K562 (cell line): ENCODE measurements at regions not wholly inside any gene's neighbourhood (a gene's known extent, or its start where the extent isn't known, plus 50 kb on each side); places are given as distances from the start of the nearest gene placed in this dataset.

Source experiments
- ATAC-seq: fragments of 200-7000 bp; cut with Tn5 transposase; 3 replicates; pipeline ENCODE4 v1.9.1; 2020; ENCODE audit warnings: moderate library complexity
- BruUV-seq: library from RNA; stranded (reverse); fragments of 400-500 nt; replicated peaks from 2 replicates; lab custom pipeline; 2021; lab: Mats Ljungman, UMichigan
- CTCF ChIA-PET: fragments of 300-600 bp; formaldehyde crosslinking; extraction: SDS; loops from one replicate; lab custom pipeline; 2021; ENCODE audit warnings: low intra/inter-chr PET ratio; lab: Yijun Ruan, JAX
- POLR2A ChIA-PET: fragments of 300-600, 350-650 bp; sonication (Branson Sonifier 250); formaldehyde crosslinking; extraction: SDS; loops from one replicate; lab custom pipeline; 2021; ENCODE audit warnings: antibody characterized with exemption, inconsistent platforms; lab: Yijun Ruan, JAX
- DNase-seq, 4 experiments: peaks; one replicate each; pipeline versions ENCODE4 v3.0.0 to v3.0.0-alpha.2; 2011 to 2018; ENCODE audit warnings: low spot score in 3 of 4, mixed read lengths in 3 of 4; ENCODE audit errors: extremely low read depth in 1 of 4
- FAIRE-seq: peaks from 2 replicates; lab custom pipeline; 2011; peaks lifted over from hg19 to GRCh38; lab: Jason Lieb, UNC
- H2AFZ ChIP-seq: 2 replicates; pipeline ENCODE4 v1.6.0; 2011; ENCODE audit warnings: low read depth, low read length, control low read depth, inconsistent platforms
- H3K27ac ChIP-seq: fragments of 200-600 bp; 3 replicates; pipeline ENCODE4 v1.8.0; 2011; ENCODE audit warnings: low read depth, mild to moderate bottlenecking, control low read depth, inconsistent platforms, low read length, moderate library complexity, mixed read lengths; ENCODE audit errors: extremely low read depth
- H3K27me3 ChIP-seq, 2 experiments: fragments of 300-600 bp in 1 of 2; 2 replicates in 1 of 2; 3 replicates in 1 of 2; pipeline versions ENCODE4 v1.6.0 to v1.8.0; 2011; ENCODE audit warnings: inconsistent platforms in 2 of 2, low read length in 2 of 2, mild to moderate bottlenecking in 1 of 2, mixed read lengths in 1 of 2, moderate library complexity in 1 of 2; ENCODE audit not compliant: control insufficient read depth in 2 of 2, insufficient read depth in 2 of 2
- H3K36me3 ChIP-seq: fragments of 300-600 bp; 3 replicates; pipeline ENCODE4 v1.8.0; 2011; ENCODE audit warnings: mild to moderate bottlenecking, low read length, inconsistent platforms; ENCODE audit not compliant: control insufficient read depth, insufficient read depth
- H3K4me1 ChIP-seq, 2 experiments: fragments of 200-600 bp in 1 of 2; replicated peaks in 1 of 2; 2 replicates in 1 of 2; 3 replicates in 1 of 2; pipeline versions ENCODE4 v1.5.1 to v1.8.0; 2011; ENCODE audit warnings: inconsistent platforms in 2 of 2, low read length in 2 of 2, mild to moderate bottlenecking in 1 of 2, mixed read lengths in 1 of 2, moderate library complexity in 1 of 2; ENCODE audit not compliant: control insufficient read depth in 2 of 2, insufficient read depth in 2 of 2
- H3K4me2 ChIP-seq: 2 replicates; pipeline ENCODE4 v1.6.1; 2011; ENCODE audit warnings: low read length, control low read depth, inconsistent platforms, mixed read lengths; ENCODE audit not compliant: insufficient read depth
- H3K4me3 ChIP-seq: fragments of 200-600 bp; sonication (generic), shearing (Covaris generic); 2 replicates; pipeline ENCODE4 v1.5.1; 2016; ENCODE audit warnings: control low read depth, inconsistent platforms
- H3K79me2 ChIP-seq: fragments of 200-600 bp; 3 replicates; pipeline ENCODE4 v1.8.0; 2011; ENCODE audit warnings: low read length, inconsistent platforms; ENCODE audit not compliant: control insufficient read depth, insufficient read depth
- H3K9ac ChIP-seq, 2 experiments: 2 replicates each; pipeline versions ENCODE4 v1.6.0 to v1.6.1; 2011; ENCODE audit warnings: low read depth in 2 of 2, low read length in 2 of 2, control low read depth in 1 of 2, inconsistent platforms in 1 of 2, mild to moderate bottlenecking in 1 of 2, mixed read lengths in 1 of 2; ENCODE audit not compliant: insufficient read depth in 1 of 2
- H3K9me1 ChIP-seq: one replicate; pipeline ENCODE4 v1.6.0; 2011; ENCODE audit warnings: inconsistent platforms, mild to moderate bottlenecking, low read length, moderate library complexity; ENCODE audit not compliant: control insufficient read depth, insufficient read depth
- H3K9me3 ChIP-seq: replicated peaks from 2 replicates; pipeline ENCODE4 v1.5.1; 2011; ENCODE audit warnings: low read depth, low read length, inconsistent platforms; ENCODE audit not compliant: control insufficient read depth, insufficient read depth
- H4K20me1 ChIP-seq: replicated peaks from 2 replicates; pipeline ENCODE4 v1.6.1; 2011; ENCODE audit warnings: low read length, inconsistent platforms, mixed read lengths; ENCODE audit not compliant: control insufficient read depth, insufficient read depth
- CXXC5 ChIP-seq: fragments of 250-450 bp; sonication (Bioruptor Pico); IDR thresholded peaks from 2 replicates; pipeline ENCODE4 v1.8.0; 2022; ENCODE audit warnings: inconsistent platforms, mild to moderate bottlenecking, moderate library complexity
- HNRNPH1 ChIP-seq: fragments of 200-400 bp; formaldehyde crosslinking; optimal IDR thresholded peaks from 2 replicates; pipeline ENCODE3; 2017; ENCODE audit warnings: low read depth, mild to moderate bottlenecking, low read length, moderate library complexity
- MCM7 ChIP-seq, 2 experiments: fragments of 450-650 bp; IDR thresholded peaks; 2 replicates each; pipeline ENCODE4 v1.6.1; 2016 to 2018
- MEIS2 ChIP-seq: fragments of 450-650 bp; IDR thresholded peaks from 2 replicates; pipeline ENCODE4 v1.6.1; 2014; ENCODE audit warnings: mild to moderate bottlenecking; ENCODE audit not compliant: partially characterized antibody
- RBM14 ChIP-seq: fragments of 200-400 bp; formaldehyde crosslinking; IDR thresholded peaks from 2 replicates; pipeline ENCODE4 v1.6.1; 2018; ENCODE audit warnings: low read depth, mild to moderate bottlenecking, low read length, moderate library complexity, borderline replicate concordance; ENCODE audit not compliant: insufficient read depth
- SMARCA5 ChIP-seq: fragments of 450-650 bp; IDR thresholded peaks from 2 replicates; pipeline ENCODE4 v1.6.1; 2016
- SREBF2 ChIP-seq: sonication (generic); formaldehyde crosslinking; IDR thresholded peaks from 2 replicates; pipeline ENCODE4 v1.4.0; 2020; ENCODE audit warnings: mild to moderate bottlenecking, missing genetic modification reagents
- TCFL5 ChIP-seq: fragments of 250-450 bp; sonication (Bioruptor Pico); conservative IDR thresholded peaks from 2 replicates; pipeline ENCODE4 v1.6.1; 2021; ENCODE audit warnings: mild to moderate bottlenecking, moderate library complexity, matching md5 sums
- U2AF1 ChIP-seq: fragments of 200-400 bp; formaldehyde crosslinking; optimal IDR thresholded peaks from 2 replicates; pipeline ENCODE3; 2017; ENCODE audit warnings: mild to moderate bottlenecking, low read depth, low read length, moderate library complexity
- ZBED1 ChIP-seq: IDR thresholded peaks from 2 replicates; pipeline ENCODE4 v1.6.1; 2014
- ZKSCAN1 ChIP-seq: fragments of 150-350 bp; IDR thresholded peaks from 2 replicates; pipeline ENCODE4 v1.6.1; 2016; ENCODE audit warnings: low read depth, low read length
- ZNF175 ChIP-seq: fragments of 200-800 bp; sonication (Bioruptor generic); IDR thresholded peaks from 2 replicates; pipeline ENCODE4 v1.6.1; 2016; ENCODE audit warnings: low read depth, mild to moderate bottlenecking, missing genetic modification characterization, missing compliant biosample characterization
- ZNF583 ChIP-seq: fragments of 250-450 bp; sonication (Bioruptor Pico); IDR thresholded peaks from 2 replicates; pipeline ENCODE4 v1.4.0; 2020
- WGBS: fragments of 100-300 bp; shearing (Covaris generic); methylation state at CpG from one replicate; pipeline ENCODE4 v1.1.6; 2016; ENCODE audit warnings: low coverage, mixed read lengths; ENCODE audit not compliant: insufficient coverage; ENCODE audit errors: missing lambda C conversion rate; 5-methylcytosine and 5-hydroxymethylcytosine counted together
- in situ Hi-C: fragments of 300-500 bp; cut with MboI; formaldehyde crosslinking; loops from 4 replicates; pipeline ENCODE4 v1.15.0; 2018; ENCODE audit warnings: inconsistent platforms, mixed read lengths
- intact Hi-C: fragments of 100-400 bp; cut with micrococcal nuclease; formaldehyde crosslinking; loops from 2 replicates; pipeline ENCODE4 v1.14.2; 2022
- TF ChIP-seq, protein P1 (sequence below): fragments of 450-650 bp; formaldehyde crosslinking; IDR thresholded peaks from 2 replicates; pipeline ENCODE4 v1.4.0; 2020; ENCODE audit warnings: mild to moderate bottlenecking, moderate library complexity
- TF ChIP-seq, protein P2 (sequence below), 2 experiments: IDR thresholded peaks in 1 of 2; conservative IDR thresholded peaks in 1 of 2; 2 replicates each; pipeline ENCODE4 v1.6.1; 2016; ENCODE audit warnings: low read depth in 2 of 2, mild to moderate bottlenecking in 1 of 2, missing compliant biosample characterization in 1 of 2, missing genetic modification characterization in 1 of 2, moderate library complexity in 1 of 2
- TF ChIP-seq, protein P3 (sequence below): sonication (generic); formaldehyde crosslinking; IDR thresholded peaks from 2 replicates; pipeline ENCODE4 v1.8.1; 2023; ENCODE audit warnings: mild to moderate bottlenecking, missing genetic modification reagents

DNA sequence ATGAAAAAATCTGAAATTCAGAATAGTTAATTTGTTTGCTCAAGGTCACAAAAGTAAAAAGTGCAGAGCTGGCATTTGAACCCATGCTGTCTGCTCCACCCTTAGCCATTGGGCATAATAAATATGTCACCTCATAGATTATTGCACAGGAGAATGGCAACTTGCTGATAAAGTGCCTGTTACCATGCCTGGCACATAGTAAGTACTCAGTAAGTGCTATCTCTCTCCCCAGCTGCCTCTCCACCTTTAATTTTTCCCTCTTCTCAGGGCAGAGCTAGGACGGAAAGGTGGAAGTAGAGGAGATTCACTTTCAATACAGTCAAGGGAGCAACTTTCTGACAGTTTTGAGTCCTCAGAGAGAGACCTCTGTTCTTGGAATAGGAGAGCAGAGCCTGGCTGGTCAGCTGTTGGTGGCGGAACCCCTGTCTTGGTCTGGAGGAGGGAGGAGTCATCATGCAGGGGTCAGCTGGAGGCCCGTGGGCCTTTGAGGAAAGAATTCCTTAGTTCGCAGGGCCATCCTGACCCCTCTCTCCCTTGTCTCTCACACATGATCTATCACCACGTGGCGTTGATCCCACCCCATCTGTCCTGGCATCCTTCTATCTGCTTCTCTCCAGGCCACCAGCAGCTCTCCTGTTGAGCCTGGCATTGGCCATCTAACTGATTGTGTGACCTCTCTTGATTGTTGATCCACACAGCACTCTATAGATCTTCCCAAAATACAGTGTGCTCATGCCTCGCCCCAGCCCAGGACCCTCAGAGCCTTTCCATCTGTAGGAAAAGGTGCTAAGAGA lies 149.3 kb downstream of the RPLP1 start (continued):
- TF ChIP-seq, protein P1, sequence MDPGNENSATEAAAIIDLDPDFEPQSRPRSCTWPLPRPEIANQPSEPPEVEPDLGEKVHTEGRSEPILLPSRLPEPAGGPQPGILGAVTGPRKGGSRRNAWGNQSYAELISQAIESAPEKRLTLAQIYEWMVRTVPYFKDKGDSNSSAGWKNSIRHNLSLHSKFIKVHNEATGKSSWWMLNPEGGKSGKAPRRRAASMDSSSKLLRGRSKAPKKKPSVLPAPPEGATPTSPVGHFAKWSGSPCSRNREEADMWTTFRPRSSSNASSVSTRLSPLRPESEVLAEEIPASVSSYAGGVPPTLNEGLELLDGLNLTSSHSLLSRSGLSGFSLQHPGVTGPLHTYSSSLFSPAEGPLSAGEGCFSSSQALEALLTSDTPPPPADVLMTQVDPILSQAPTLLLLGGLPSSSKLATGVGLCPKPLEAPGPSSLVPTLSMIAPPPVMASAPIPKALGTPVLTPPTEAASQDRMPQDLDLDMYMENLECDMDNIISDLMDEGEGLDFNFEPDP = no peak
- TF ChIP-seq ZKSCAN1 = no peak
- TF ChIP-seq, protein P2, sequence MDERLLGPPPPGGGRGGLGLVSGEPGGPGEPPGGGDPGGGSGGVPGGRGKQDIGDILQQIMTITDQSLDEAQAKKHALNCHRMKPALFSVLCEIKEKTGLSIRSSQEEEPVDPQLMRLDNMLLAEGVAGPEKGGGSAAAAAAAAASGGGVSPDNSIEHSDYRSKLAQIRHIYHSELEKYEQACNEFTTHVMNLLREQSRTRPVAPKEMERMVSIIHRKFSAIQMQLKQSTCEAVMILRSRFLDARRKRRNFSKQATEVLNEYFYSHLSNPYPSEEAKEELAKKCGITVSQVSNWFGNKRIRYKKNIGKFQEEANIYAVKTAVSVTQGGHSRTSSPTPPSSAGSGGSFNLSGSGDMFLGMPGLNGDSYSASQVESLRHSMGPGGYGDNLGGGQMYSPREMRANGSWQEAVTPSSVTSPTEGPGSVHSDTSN (CRISPR knock-in tag; IDR thresholded peaks at IDR 0.05; ENCODE audit: low read depth) = no peak
- TF ChIP-seq, protein P2 (tag; conservative IDR thresholded peaks at IDR 0.05; ENCODE audit: low read depth) = no peak

DNA sequence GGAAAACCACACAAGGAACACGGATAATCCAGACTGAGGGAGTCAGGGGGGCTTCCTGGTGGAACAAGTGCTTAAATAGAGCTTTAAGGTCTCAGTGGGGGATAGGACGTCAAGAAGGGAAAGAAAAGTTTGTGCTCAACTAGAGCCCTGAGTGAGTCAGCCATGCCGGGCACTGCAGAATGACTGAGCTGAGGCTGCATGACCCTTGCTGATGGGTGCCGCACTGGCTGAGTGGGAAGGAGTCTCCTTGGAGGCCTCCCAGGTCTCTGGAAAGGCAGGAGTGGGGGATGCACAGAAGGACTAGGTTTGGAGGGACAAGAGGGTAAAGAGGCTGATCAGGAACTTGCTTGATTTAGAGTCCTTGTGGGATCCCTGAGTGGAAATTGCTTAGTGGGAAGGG lies 150.3 kb downstream of the RPLP1 start:
- Histone ChIP-seq H3K9ac (no peak overlapping the region), H3K27me3 (peaks cover 0 to 2% of the 10 kb centered on the region in 2 experiments; a peak in 2 of 5 replicates), H2AFZ (no peak overlapping the region), H3K79me2 (no peaks in the 10 kb centered on the region), H3K9me1 (no peaks in the 10 kb centered on the region), H3K4me3 (no peak overlapping the region), H3K4me2 (no peak overlapping the region), H3K36me3 (no peaks in the 10 kb centered on the region), H4K20me1 (0 out of 2 replicates have a peak, but pooled peaks cover 4% of the 10 kb centered on the region), H3K4me1 (no peaks in the 10 kb centered on the region), H3K27ac (no peak overlapping the region), H3K9me3 (no peaks in the 10 kb centered on the region)
- FAIRE-seq (no peak), DNase-seq (no peak), ATAC-seq (no peak)
- WGBS = 5% methylated on average over 4 of the region's 4 CpGs
- BruUV-seq = no TSS peak
- intact Hi-C loops = no loop called here
- in situ Hi-C loops = no loop called here
- CTCF ChIA-PET = no interaction called here
- POLR2A ChIA-PET = no interaction called here
- TF ChIP-seq MCM7 (IDR thresholded peaks at IDR 0.05) (no peak), MEIS2 (no peak), ZNF583 (CRISPR knock-in tag) (no peak), RBM14 (no peak), HNRNPH1 (no peak), TCFL5 (CRISPR knock-in tag) (no peak), U2AF1 (no peak), ZNF175 (no peak), SMARCA5 (no peak), ZBED1 (no peak), SREBF2 (CRISPR knock-in tag) (no peak), CXXC5 (no peak)
- TF ChIP-seq, protein P3, sequence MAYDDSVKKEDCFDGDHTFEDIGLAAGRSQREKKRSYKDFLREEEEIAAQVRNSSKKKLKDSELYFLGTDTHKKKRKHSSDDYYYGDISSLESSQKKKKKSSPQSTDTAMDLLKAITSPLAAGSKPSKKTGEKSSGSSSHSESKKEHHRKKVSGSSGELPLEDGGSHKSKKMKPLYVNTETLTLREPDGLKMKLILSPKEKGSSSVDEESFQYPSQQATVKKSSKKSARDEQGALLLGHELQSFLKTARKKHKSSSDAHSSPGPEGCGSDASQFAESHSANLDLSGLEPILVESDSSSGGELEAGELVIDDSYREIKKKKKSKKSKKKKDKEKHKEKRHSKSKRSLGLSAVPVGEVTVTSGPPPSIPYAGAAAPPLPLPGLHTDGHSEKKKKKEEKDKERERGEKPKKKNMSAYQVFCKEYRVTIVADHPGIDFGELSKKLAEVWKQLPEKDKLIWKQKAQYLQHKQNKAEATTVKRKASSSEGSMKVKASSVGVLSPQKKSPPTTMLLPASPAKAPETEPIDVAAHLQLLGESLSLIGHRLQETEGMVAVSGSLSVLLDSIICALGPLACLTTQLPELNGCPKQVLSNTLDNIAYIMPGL = no peak
